GM23338 (cell line): ENCODE measurements at regions not wholly inside any gene's neighbourhood (a gene's known extent, or its start where the extent isn't known, plus 50 kb on each side); places are given as distances from the start of the nearest gene placed in this dataset.
A peak's percentile ranks its signal among the peaks of the same experiment; 100 is the strongest.

Experiments used
- ATAC-seq: fragments of 200-7000 bp; cut with Tn5 transposase; 3 replicates; pipeline ENCODE4 v1.9.1; 2020
- DNase-seq: peaks from one replicate; pipeline ENCODE4 v3.0.0-alpha.2; 2015; ENCODE audit warnings: low spot score
- H2AFZ ChIP-seq: fragments of 200-600 bp; sonication (generic); 2 replicates; pipeline ENCODE4 v1.8.0; 2016; ENCODE audit warnings: antibody characterized with exemption, mild to moderate bottlenecking, moderate library complexity
- H3F3A ChIP-seq: fragments of 200-600 bp; sonication (generic); replicated peaks from 2 replicates; pipeline ENCODE4 v1.8.0; 2017; ENCODE audit warnings: antibody characterized with exemption, mixed run types, low read depth
- H3K27ac ChIP-seq: fragments of 200-600 bp; sonication (generic); 2 replicates; pipeline ENCODE4 v1.6.1; 2016; ENCODE audit warnings: low read depth
- H3K27me3 ChIP-seq: fragments of 200-600 bp; sonication (generic); 2 replicates; pipeline ENCODE4 v1.8.0; 2016; ENCODE audit warnings: mild to moderate bottlenecking, mixed run types, moderate library complexity; ENCODE audit not compliant: insufficient read depth
- H3K36me3 ChIP-seq: fragments of 200-600 bp; sonication (generic); 2 replicates; pipeline ENCODE4 v1.8.0; 2016; ENCODE audit warnings: mild to moderate bottlenecking; ENCODE audit not compliant: insufficient read depth
- H3K4me1 ChIP-seq: fragments of 200-600 bp; sonication (generic); 2 replicates; pipeline ENCODE4 v1.8.0; 2016; ENCODE audit warnings: mild to moderate bottlenecking, moderate library complexity; ENCODE audit not compliant: insufficient read depth
- H3K4me2 ChIP-seq: fragments of 200-600 bp; sonication (generic); 2 replicates; pipeline ENCODE4 v1.7.1; 2017; ENCODE audit warnings: mixed run types
- H3K4me3 ChIP-seq: fragments of 200-600 bp; sonication (generic); 2 replicates; pipeline ENCODE4 v1.6.1; 2016; ENCODE audit warnings: mixed run types
- H3K79me2 ChIP-seq: fragments of 200-600 bp; sonication (generic); replicated peaks from 2 replicates; pipeline ENCODE4 v1.8.0; 2017; ENCODE audit warnings: mild to moderate bottlenecking; ENCODE audit not compliant: insufficient read depth
- H3K9me2 ChIP-seq: fragments of 200-600 bp; sonication (generic); 2 replicates; pipeline ENCODE4 v1.8.0; 2017; ENCODE audit not compliant: insufficient read depth
- H4K20me1 ChIP-seq: fragments of 200-600 bp; sonication (generic); replicated peaks from 2 replicates; pipeline ENCODE4 v1.8.0; 2017; ENCODE audit warnings: mild to moderate bottlenecking; ENCODE audit not compliant: insufficient read depth
- H3K27ac Mint-ChIP-seq: 2 replicates; pipeline ENCODE4 v1.8.0; 2020; ENCODE audit warnings: inconsistent platforms, mild to moderate bottlenecking, moderate library complexity, mixed read lengths
- H3K27me3 Mint-ChIP-seq: 3 replicates; pipeline ENCODE4 v1.8.0; 2022; ENCODE audit warnings: low read depth, mild to moderate bottlenecking, moderate library complexity, mixed read lengths, inconsistent platforms; ENCODE audit not compliant: insufficient read depth, poor library complexity
- H3K36me3 Mint-ChIP-seq: 3 replicates; pipeline ENCODE4 v1.8.0; 2021; ENCODE audit warnings: low read depth, mild to moderate bottlenecking, inconsistent platforms, moderate library complexity, mixed read lengths
- H3K4me1 Mint-ChIP-seq: 3 replicates; pipeline ENCODE4 v1.8.0; 2020; ENCODE audit warnings: mild to moderate bottlenecking, inconsistent platforms, mixed read lengths
- H3K4me3 Mint-ChIP-seq: 3 replicates; pipeline ENCODE4 v1.8.0; 2021; ENCODE audit warnings: moderate library complexity, mild to moderate bottlenecking, inconsistent platforms, mixed read lengths
- H3K9me3 Mint-ChIP-seq: 3 replicates; pipeline ENCODE4 v1.8.0; 2020; ENCODE audit warnings: moderate library complexity, mild to moderate bottlenecking, inconsistent platforms, mixed read lengths
- EZH2 ChIP-seq: fragments of 200-600 bp; sonication (generic); IDR thresholded peaks from one replicate; pipeline ENCODE4 v1.8.0; 2017; ENCODE audit warnings: antibody characterized with exemption, mild to moderate bottlenecking, low read depth; ENCODE audit not compliant: unreplicated experiment
- EZH2phosphoT487 ChIP-seq: fragments of 200-600 bp; sonication (generic); IDR thresholded peaks from one replicate; pipeline ENCODE4 v1.8.1; 2018; ENCODE audit warnings: antibody characterized with exemption; ENCODE audit not compliant: unreplicated experiment
- JUNB ChIP-seq: IDR thresholded peaks from one replicate; pipeline ENCODE4 v1.6.1; 2016; ENCODE audit warnings: antibody characterized with exemption; ENCODE audit not compliant: unreplicated experiment
- STAT1 ChIP-seq: IDR thresholded peaks from one replicate; pipeline ENCODE4 v1.6.1; 2016; ENCODE audit warnings: antibody characterized with exemption; ENCODE audit not compliant: unreplicated experiment
- ZNF114 ChIP-seq: fragments of 250-450 bp; sonication (Bioruptor Pico); IDR thresholded peaks from 2 replicates; pipeline ENCODE4 v1.5.0; 2020; ENCODE audit warnings: mild to moderate bottlenecking, moderate library complexity
- ZNF462 ChIP-seq: fragments of 250-450 bp; sonication (Bioruptor Pico); IDR thresholded peaks from 2 replicates; pipeline ENCODE4 v1.5.0; 2020; ENCODE audit warnings: mild to moderate bottlenecking, moderate library complexity

DNA sequence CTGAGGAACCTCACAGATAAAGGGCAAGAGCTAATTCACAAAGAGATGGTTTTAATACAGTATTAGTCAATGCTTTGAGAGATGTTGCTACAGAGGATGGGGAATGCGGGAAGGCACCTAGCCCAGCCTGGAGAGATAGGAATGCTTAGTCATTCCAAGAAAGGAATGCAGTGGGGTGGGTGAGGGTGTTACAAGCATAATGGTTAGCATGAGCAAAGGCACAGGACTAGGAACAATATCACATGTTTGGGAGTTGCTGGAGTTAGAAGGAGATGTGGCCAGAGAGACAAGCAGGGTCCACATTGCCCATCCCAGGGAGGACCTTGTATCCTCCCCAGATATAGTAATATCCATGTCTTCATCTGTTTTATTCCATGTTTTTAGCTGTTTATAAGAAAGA is 107.0 kb upstream of the OGFRL1 start:
- TF ChIP-seq ZNF462 (CRISPR knock-in tag) (peak; percentile 86), EZH2 (no peak)
- peaks cover 19% of the 10 kb centered on the region; the same call in 2 of the 3 replicates for H3K36me3 Mint-ChIP-seq
- H3K27ac ChIP-seq: 0 out of 2 replicates have a peak overlapping the region, but pooled peaks have one; percentile 10
- DNase-seq (peak; percentile 92), ATAC-seq (peak; percentile 100)
- no peaks in the 10 kb centered on the region for H3K79me2 ChIP-seq
- H4K20me1 ChIP-seq: no peaks in the 10 kb centered on the region
- H3F3A ChIP-seq: no peaks in the 10 kb centered on the region
- H3K27me3 ChIP-seq: no peaks in the 10 kb centered on the region
- H3K36me3 ChIP-seq: no peaks in the 10 kb centered on the region
- no peak overlapping the region; the same call in 2 of the 3 replicates for H3K4me3 Mint-ChIP-seq
- H3K4me2 ChIP-seq: peak overlapping the region; percentile 15; the same call in 1 of the 2 replicates
- H3K27ac Mint-ChIP-seq: peak overlapping the region; percentile 82
- no peak overlapping the region for H3K4me3 ChIP-seq
- no peaks in the 10 kb centered on the region for H3K27me3 Mint-ChIP-seq
- peaks cover 14% of the 10 kb centered on the region; the same call in 2 of the 3 replicates for H3K9me3 Mint-ChIP-seq
- H2AFZ ChIP-seq: no peak overlapping the region
- peaks cover 3% of the 10 kb centered on the region; the same call in 1 of the 2 replicates for H3K9me2 ChIP-seq
- H3K4me1 Mint-ChIP-seq: peaks cover 36% of the 10 kb centered on the region
- H3K4me1 ChIP-seq: peaks cover 22% of the 10 kb centered on the region

GRCh38 chr6:71187141-71187540 is 101.5 kb upstream of the OGFRL1 start:
- peaks cover 12% of the 10 kb centered on the region for H3K4me1 Mint-ChIP-seq
- no peak overlapping the region for H3K4me3 Mint-ChIP-seq
- H3K27me3 Mint-ChIP-seq: peaks cover 2% of the 10 kb centered on the region
- H3K9me3 Mint-ChIP-seq: peaks cover 10% of the 10 kb centered on the region; the same call in 2 of the 3 replicates
- H2AFZ ChIP-seq: peak overlapping the region; percentile 11; the same call in 1 of the 2 replicates
- no peaks in the 10 kb centered on the region for H3K9me2 ChIP-seq
- H3K36me3 ChIP-seq: no peaks in the 10 kb centered on the region
- H3K79me2 ChIP-seq: no peaks in the 10 kb centered on the region
- H3K36me3 Mint-ChIP-seq: peaks cover 15% of the 10 kb centered on the region; the same call in 2 of the 3 replicates
- DNase-seq (no peak), ATAC-seq (no peak)
- H3K4me1 ChIP-seq: peaks cover 2% of the 10 kb centered on the region
- no peak overlapping the region for H3K27ac ChIP-seq
- H3K27ac Mint-ChIP-seq: no peak overlapping the region
- H3K4me3 ChIP-seq: no peak overlapping the region
- H3K27me3 ChIP-seq: no peaks in the 10 kb centered on the region
- H4K20me1 ChIP-seq: no peaks in the 10 kb centered on the region
- no peaks in the 10 kb centered on the region for H3F3A ChIP-seq
- no peak overlapping the region for H3K4me2 ChIP-seq
- no peak for TF ChIP-seq STAT1
- TF ChIP-seq EZH2phosphoT487: no peak
- no peak for TF ChIP-seq JUNB
- TF ChIP-seq ZNF114 (CRISPR knock-in tag): no peak
- no peak for TF ChIP-seq ZNF462 (CRISPR knock-in tag)
